ENCODE measurements at regions not wholly inside any gene's neighbourhood (a gene's known extent, or its start where the extent isn't known, plus 50 kb on each side); places are given as distances from the start of the nearest gene placed in this dataset.

DNA sequence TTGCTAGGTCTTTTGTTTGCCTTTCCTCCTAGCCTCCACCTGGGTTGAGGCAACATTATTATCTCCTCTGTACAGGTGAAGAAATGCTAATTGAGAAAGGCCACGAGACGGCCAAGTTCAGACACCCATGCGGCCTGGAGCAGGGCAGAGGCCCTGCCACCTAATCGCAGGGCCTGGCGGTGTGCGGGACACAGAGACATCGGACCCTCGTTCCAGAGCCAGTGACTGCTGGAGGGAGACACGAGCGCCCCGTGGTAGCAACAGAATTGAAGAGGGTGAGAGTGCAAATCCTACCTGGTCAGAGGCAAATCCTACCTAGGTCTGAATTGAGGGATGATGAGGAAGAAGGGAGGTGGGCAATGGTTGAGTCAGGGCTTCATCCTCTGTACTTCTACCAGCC lies 113.8 kb upstream of the MEF2A start:
- no peak overlapping the region for H3K4me3 ChIP-seq
- DNase-seq (ENCODE audit: low spot score): no peak
- TF ChIP-seq POLR2AphosphoS5 (IDR thresholded peaks at IDR 0.05) (no peak), POLR2A (IDR thresholded peaks at IDR 0.05) (no peak)
- TF ChIP-seq, protein P1, sequence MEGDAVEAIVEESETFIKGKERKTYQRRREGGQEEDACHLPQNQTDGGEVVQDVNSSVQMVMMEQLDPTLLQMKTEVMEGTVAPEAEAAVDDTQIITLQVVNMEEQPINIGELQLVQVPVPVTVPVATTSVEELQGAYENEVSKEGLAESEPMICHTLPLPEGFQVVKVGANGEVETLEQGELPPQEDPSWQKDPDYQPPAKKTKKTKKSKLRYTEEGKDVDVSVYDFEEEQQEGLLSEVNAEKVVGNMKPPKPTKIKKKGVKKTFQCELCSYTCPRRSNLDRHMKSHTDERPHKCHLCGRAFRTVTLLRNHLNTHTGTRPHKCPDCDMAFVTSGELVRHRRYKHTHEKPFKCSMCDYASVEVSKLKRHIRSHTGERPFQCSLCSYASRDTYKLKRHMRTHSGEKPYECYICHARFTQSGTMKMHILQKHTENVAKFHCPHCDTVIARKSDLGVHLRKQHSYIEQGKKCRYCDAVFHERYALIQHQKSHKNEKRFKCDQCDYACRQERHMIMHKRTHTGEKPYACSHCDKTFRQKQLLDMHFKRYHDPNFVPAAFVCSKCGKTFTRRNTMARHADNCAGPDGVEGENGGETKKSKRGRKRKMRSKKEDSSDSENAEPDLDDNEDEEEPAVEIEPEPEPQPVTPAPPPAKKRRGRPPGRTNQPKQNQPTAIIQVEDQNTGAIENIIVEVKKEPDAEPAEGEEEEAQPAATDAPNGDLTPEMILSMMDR (IDR thresholded peaks at IDR 0.05): no peak
- 95% methylated on average over 11 of the region's 11 CpGs for WGBS
- H3K9me3 ChIP-seq: no peaks in the 10 kb centered on the region
- peaks cover 6% of the 10 kb centered on the region for H3K4me1 ChIP-seq (replicated peaks)
- no peak overlapping the region for H3K27ac ChIP-seq
- no peaks in the 10 kb centered on the region for H3K27me3 ChIP-seq (replicated peaks; ENCODE audit: insufficient read depth)
- intact Hi-C loops (cut with DNase I): loop anchor here (5.0 kb wide), 1 partner anchor 35 kb away; no protein-coding TSS in a partner anchor
- H3K36me3 ChIP-seq: no peaks in the 10 kb centered on the region

DNA sequence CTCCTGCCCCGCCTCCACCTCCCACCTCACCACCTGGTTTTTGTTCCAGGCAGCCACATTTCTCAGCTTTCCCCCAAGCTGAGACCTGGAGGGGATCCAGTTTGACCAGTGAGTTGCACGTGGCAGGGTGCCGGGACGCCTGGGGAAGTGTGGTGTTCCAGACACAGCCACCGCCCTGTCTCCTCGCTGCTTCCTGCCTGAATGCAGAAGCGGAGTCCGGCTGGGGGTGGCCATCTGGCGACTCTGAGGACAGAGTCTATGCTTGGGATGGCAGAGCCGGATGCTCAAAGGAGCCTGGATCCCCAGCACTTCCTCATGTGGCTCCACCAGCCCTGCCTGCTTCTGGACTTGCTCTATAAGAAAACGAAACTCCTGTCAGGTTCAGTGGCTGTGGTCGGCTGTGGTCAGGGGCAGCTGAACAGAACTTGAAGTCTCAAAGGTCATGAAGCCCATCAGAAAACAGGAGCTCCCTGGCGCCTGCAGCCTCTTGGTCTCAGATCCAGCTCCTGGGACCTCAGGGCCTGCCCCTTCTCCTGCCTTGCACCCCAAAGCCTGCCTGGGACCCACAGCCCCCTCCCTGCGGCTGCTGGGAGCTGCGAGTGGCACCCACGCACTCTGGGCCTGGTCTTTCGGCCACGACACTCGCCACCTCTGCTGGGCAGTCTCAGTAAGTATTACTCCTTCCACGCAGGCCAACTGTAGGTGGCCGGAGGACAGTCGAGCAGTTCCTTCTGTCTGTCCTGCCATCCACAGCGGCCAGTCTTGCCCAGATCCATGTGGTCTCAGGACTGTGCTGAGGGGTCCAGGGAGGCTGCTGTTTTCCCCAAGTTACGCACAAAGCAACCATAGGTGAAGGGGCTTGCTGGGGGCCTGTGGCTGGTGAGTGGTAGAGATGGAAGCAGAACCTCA lies 112.8 kb upstream of the MEF2A start:
- Histone ChIP-seq H3K4me3 (no peak overlapping the region), H3K27ac (peak overlapping the region in 1 of 2 donors; percentile 33), H3K36me3 (no peaks in the 10 kb centered on the region), H3K27me3 (replicated peaks; ENCODE audit: insufficient read depth) (no peaks in the 10 kb centered on the region), H3K4me1 (replicated peaks) (peaks cover 6% of the 10 kb centered on the region), H3K9me3 (no peaks in the 10 kb centered on the region)
- TF ChIP-seq POLR2AphosphoS5 (IDR thresholded peaks at IDR 0.05): peak; percentile 17
- TF ChIP-seq, protein P1 (IDR thresholded peaks at IDR 0.05): no peak
- TF ChIP-seq POLR2A (IDR thresholded peaks at IDR 0.05): no peak
- DNase-seq (ENCODE audit: low spot score): no peak
- 66% methylated on average over 23 of the region's 24 CpGs for WGBS
- intact Hi-C loops (cut with DNase I): loop anchor here (5.0 kb wide), 1 partner anchor 34 kb away; no protein-coding TSS in a partner anchor

DNA sequence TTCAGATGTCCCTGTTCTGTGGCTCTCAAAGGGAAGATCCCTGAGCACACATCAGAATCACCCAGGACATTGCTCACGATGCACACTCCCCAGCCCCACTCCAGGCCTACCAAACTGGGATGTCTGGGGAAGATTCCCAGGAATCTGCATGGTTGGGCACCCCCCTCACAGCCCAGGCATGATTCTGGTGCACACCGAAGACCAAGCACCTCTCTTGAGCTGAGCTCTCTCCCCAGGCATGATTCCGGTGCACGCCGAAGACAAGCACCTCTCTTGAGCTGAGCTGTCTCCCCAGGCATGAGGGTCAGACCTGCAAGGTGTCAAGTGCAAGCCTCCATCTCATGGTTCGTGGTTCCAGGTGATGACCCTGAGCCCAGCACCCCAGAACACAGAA lies 112.2 kb upstream of the MEF2A start:
- WGBS: 98% methylated on average over 5 of the region's 6 CpGs
- H3K4me3 ChIP-seq: no peak overlapping the region
- intact Hi-C loops (cut with DNase I): loop anchor here (5.0 kb wide), 1 partner anchor 34 kb away; no protein-coding TSS in a partner anchor
- no peaks in the 10 kb centered on the region for H3K27me3 ChIP-seq (replicated peaks; ENCODE audit: insufficient read depth)
- H3K36me3 ChIP-seq: no peaks in the 10 kb centered on the region
- TF ChIP-seq, protein P1 (IDR thresholded peaks at IDR 0.05): no peak
- TF ChIP-seq POLR2AphosphoS5 (IDR thresholded peaks at IDR 0.05) (no peak), POLR2A (IDR thresholded peaks at IDR 0.05) (no peak)
- no peak for DNase-seq (ENCODE audit: low spot score)
- peaks cover 6% of the 10 kb centered on the region for H3K4me1 ChIP-seq (replicated peaks)
- no peak overlapping the region for H3K27ac ChIP-seq
- no peaks in the 10 kb centered on the region for H3K9me3 ChIP-seq

DNA sequence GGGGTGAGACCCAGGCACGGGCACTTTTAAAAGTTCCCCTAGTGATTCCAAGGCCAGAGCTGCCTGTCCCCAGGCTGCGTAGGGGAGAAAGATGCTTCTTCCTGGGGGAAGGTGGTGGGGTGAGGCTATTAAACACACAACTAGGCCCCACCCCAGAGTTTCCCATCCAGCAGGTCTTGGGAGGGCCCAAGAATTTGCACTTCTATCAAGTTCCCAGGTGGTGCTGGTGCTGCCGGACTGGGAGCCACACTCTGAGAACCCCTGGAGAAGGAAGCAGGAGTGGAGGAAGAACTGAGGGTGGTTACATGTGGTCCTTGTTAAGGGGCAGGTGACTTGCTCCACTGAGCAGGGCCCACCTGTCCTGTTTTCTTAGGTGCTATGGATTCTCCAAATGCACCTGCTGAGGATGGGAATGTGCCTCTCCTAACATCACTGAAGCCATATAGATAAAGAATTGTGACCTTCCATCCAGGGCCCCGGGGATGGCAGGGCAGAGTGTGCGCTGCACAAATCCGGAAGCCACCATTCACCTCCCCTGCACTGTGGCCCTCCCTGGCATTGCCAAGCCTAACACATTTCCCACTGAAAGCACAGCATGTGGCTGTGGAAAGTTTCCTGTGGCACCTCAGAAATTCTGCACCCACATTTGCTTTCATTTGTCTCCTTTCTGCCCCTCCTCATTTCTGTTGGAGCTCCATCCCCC lies 111.5 kb upstream of the MEF2A start:
- intact Hi-C loops (cut with DNase I): loop anchor here (5.0 kb wide), 1 partner anchor 33 kb away; no protein-coding TSS in a partner anchor
- DNase-seq (ENCODE audit: low spot score): no peak
- H3K9me3 ChIP-seq: no peaks in the 10 kb centered on the region
- no peaks in the 10 kb centered on the region for H3K27me3 ChIP-seq (replicated peaks; ENCODE audit: insufficient read depth)
- H3K4me1 ChIP-seq (replicated peaks): peaks cover 6% of the 10 kb centered on the region
- peak overlapping the region; percentile 67 to 72 for H3K27ac ChIP-seq
- 98% methylated on average over 6 of the region's 6 CpGs for WGBS
- TF ChIP-seq, protein P1 (IDR thresholded peaks at IDR 0.05): no peak
- TF ChIP-seq POLR2A (IDR thresholded peaks at IDR 0.05) (no peak), POLR2AphosphoS5 (IDR thresholded peaks at IDR 0.05) (no peak)
- H3K4me3 ChIP-seq: no peak overlapping the region
- no peaks in the 10 kb centered on the region for H3K36me3 ChIP-seq
